HFF-Myc (cell line): ENCODE measurements at regions not wholly inside any gene's neighbourhood (a gene's known extent, or its start where the extent isn't known, plus 50 kb on each side); places are given as distances from the start of the nearest gene placed in this dataset.

ENCODE experiments used
- DNase-seq: peaks from one replicate; pipeline ENCODE4 v3.0.0-alpha.2; 2011; ENCODE audit warnings: low read depth; ENCODE audit errors: extremely low read depth
- H3K4me3 ChIP-seq: replicated peaks from 2 replicates; pipeline ENCODE4 v1.5.1; 2011; ENCODE audit warnings: low read depth, mild to moderate bottlenecking, control low read depth, low read length
- CTCF ChIP-seq: IDR thresholded peaks from 2 replicates; pipeline ENCODE4 v1.5.1; 2012; ENCODE audit warnings: mild to moderate bottlenecking, low read depth, low read length, control low read depth; ENCODE audit errors: missing control alignments

GRCh38 chr9:107431461-107431860, 58.1 kb downstream of the KLF4 start:
- DNase-seq, result no peak
- no peak overlapping the region for H3K4me3 ChIP-seq
- TF ChIP-seq CTCF, result no peak

GRCh38 chr9:107430071-107430470, 59.5 kb downstream of the KLF4 start:
- no peak for DNase-seq
- no peak overlapping the region for H3K4me3 ChIP-seq
- TF ChIP-seq CTCF, result no peak

GRCh38 chr9:107426126-107426525, 63.4 kb downstream of the KLF4 start:
- TF ChIP-seq CTCF, result no peak
- no peak overlapping the region for H3K4me3 ChIP-seq
- no peak for DNase-seq

GRCh38 chr9:107425101-107426025, 64.2 kb downstream of the KLF4 start:
- DNase-seq, result no peak
- TF ChIP-seq CTCF, result peak; percentile 94
- H3K4me3 ChIP-seq, result no peak overlapping the region

- TF ChIP-seq CTCF, result no peak
- H3K4me3 ChIP-seq, result no peak overlapping the region
- DNase-seq, result no peak
These were observed 66.0 kb downstream of the KLF4 start for GRCh38 chr9:107423540-107423939.

- no peak overlapping the region for H3K4me3 ChIP-seq
- TF ChIP-seq CTCF, result peak; percentile 79
- peak; percentile 71 for DNase-seq
These were observed 67.1 kb downstream of the KLF4 start for GRCh38 chr9:107422189-107423185.
